Fibroblast of gingiva (primary cell): ENCODE measurements at regions not wholly inside any gene's neighbourhood (a gene's known extent, or its start where the extent isn't known, plus 50 kb on each side); places are given as distances from the start of the nearest gene placed in this dataset.
"Not testable (repeated sequence)": the region's sequence is repeated elsewhere in the genome, so short reads cannot be mapped to it uniquely, and the experiment has no call there.

Source experiments
- DNase-seq: peaks from one replicate; pipeline ENCODE4 v3.0.0-alpha.2; 2011; ENCODE audit warnings: low read depth

- DNase-seq = no peak
Observed at GRCh38 chr6:170193326-170193821, 97.5 kb downstream of the DLL1 start.

- DNase-seq = no peak
Observed at GRCh38 chr6:170192905-170193304, 98.0 kb downstream of the DLL1 start.

- not testable (repeated sequence) for DNase-seq
Observed at GRCh38 chr6:170192101-170192500, 98.8 kb downstream of the DLL1 start.

GRCh38 chr6:170190046-170190445 lies 100.8 kb downstream of the DLL1 start:
- DNase-seq = no peak

- no peak for DNase-seq
Observed at GRCh38 chr6:170189236-170189635, 101.6 kb downstream of the DLL1 start.

GRCh38 chr6:170188571-170189001 lies 102.3 kb downstream of the DLL1 start:
- DNase-seq = no peak

- no peak for DNase-seq
Observed at GRCh38 chr6:170187669-170188566, 103.0 kb downstream of the DLL1 start.

GRCh38 chr6:170186941-170187668 lies 103.8 kb downstream of the DLL1 start:
- no peak for DNase-seq

GRCh38 chr6:170186006-170186935 lies 104.6 kb downstream of the DLL1 start:
- DNase-seq = no peak

GRCh38 chr6:170185175-170185978 lies 105.5 kb downstream of the DLL1 start:
- DNase-seq = no peak

- no peak for DNase-seq
Observed at GRCh38 chr6:170184316-170184715, 106.6 kb downstream of the DLL1 start.

- no peak for DNase-seq
Observed at GRCh38 chr6:170183521-170183920, 107.4 kb downstream of the DLL1 start.

- DNase-seq = no peak
Observed at GRCh38 chr6:170182781-170183120, 108.1 kb downstream of the DLL1 start.

GRCh38 chr6:170182093-170182780 lies 108.6 kb downstream of the DLL1 start:
- DNase-seq = no peak

- no peak for DNase-seq
Observed at GRCh38 chr6:170181338-170181690, 109.6 kb downstream of the DLL1 start.

GRCh38 chr6:170180671-170181337 lies 110.1 kb downstream of the DLL1 start:
- DNase-seq = no peak

GRCh38 chr6:170179616-170180324 lies 111.1 kb downstream of the DLL1 start:
- no peak for DNase-seq

- peak; percentile 95 for DNase-seq
Observed at GRCh38 chr6:170178561-170179477, 112.1 kb downstream of the DLL1 start.
